ENCODE measurements at regions not wholly inside any gene's neighbourhood (a gene's known extent, or its start where the extent isn't known, plus 50 kb on each side); places are given as distances from the start of the nearest gene placed in this dataset.

DNA sequence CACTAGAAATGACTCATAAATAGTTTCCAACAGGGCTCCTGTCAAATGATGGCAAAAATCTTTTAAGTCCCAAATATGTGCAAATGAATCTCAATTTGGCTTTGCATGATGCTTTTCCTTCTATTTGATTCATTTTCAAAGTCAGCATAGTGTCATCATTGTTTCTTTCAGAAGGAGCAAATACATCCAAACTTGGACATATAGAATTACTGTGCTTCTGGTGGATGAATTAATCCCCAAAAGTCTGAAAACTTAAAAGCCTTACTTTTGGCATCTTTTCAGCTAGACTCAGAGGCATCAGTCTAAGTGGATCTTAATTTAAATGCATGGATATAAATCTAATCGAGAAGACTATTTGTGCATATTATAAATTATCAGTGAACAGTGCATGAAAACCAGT, 578.1 kb upstream of the FZD8 start:
- TF ChIP-seq, protein P1, sequence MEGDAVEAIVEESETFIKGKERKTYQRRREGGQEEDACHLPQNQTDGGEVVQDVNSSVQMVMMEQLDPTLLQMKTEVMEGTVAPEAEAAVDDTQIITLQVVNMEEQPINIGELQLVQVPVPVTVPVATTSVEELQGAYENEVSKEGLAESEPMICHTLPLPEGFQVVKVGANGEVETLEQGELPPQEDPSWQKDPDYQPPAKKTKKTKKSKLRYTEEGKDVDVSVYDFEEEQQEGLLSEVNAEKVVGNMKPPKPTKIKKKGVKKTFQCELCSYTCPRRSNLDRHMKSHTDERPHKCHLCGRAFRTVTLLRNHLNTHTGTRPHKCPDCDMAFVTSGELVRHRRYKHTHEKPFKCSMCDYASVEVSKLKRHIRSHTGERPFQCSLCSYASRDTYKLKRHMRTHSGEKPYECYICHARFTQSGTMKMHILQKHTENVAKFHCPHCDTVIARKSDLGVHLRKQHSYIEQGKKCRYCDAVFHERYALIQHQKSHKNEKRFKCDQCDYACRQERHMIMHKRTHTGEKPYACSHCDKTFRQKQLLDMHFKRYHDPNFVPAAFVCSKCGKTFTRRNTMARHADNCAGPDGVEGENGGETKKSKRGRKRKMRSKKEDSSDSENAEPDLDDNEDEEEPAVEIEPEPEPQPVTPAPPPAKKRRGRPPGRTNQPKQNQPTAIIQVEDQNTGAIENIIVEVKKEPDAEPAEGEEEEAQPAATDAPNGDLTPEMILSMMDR (IDR thresholded peaks at IDR 0.05), result no peak
- TF ChIP-seq POLR2A (IDR thresholded peaks at IDR 0.05), result no peak
